ENCODE measurements at regions not wholly inside any gene's neighbourhood (a gene's known extent, or its start where the extent isn't known, plus 50 kb on each side); places are given as distances from the start of the nearest gene placed in this dataset.
"Not testable (repeated sequence)": the region's sequence is repeated elsewhere in the genome, so short reads cannot be mapped to it uniquely, and the experiment has no call there.

- H3K4me1 Mint-ChIP-seq: no peaks in the 10 kb centered on the region
- CTCF ChIA-PET: no interaction called here
- DNase-seq: no peak
- no peaks in the 10 kb centered on the region for H3K9me3 Mint-ChIP-seq
- no peaks in the 10 kb centered on the region for H3K27me3 Mint-ChIP-seq
- H3K36me3 Mint-ChIP-seq: no peaks in the 10 kb centered on the region
- no peak overlapping the region for H3K27ac Mint-ChIP-seq
- H3K4me3 Mint-ChIP-seq: no peak overlapping the region
Measured at GRCh38 chr15:95679847-95680582, 650.5 kb upstream of the NR2F2 start.

GRCh38 chr15:95680728-95681127 lies 649.8 kb upstream of the NR2F2 start:
- CTCF ChIA-PET: no interaction called here
- H3K4me3 Mint-ChIP-seq: no peak overlapping the region
- DNase-seq: no peak
- H3K36me3 Mint-ChIP-seq: no peaks in the 10 kb centered on the region
- H3K27me3 Mint-ChIP-seq: no peaks in the 10 kb centered on the region
- no peak overlapping the region for H3K27ac Mint-ChIP-seq
- H3K4me1 Mint-ChIP-seq: no peaks in the 10 kb centered on the region
- no peaks in the 10 kb centered on the region for H3K9me3 Mint-ChIP-seq

GRCh38 chr15:95681836-95682544 lies 648.5 kb upstream of the NR2F2 start:
- no peak for DNase-seq
- H3K27ac Mint-ChIP-seq: no peak overlapping the region
- CTCF ChIA-PET: no interaction called here
- no peak overlapping the region for H3K4me3 Mint-ChIP-seq
- no peaks in the 10 kb centered on the region for H3K4me1 Mint-ChIP-seq
- no peaks in the 10 kb centered on the region for H3K27me3 Mint-ChIP-seq
- no peaks in the 10 kb centered on the region for H3K9me3 Mint-ChIP-seq
- no peaks in the 10 kb centered on the region for H3K36me3 Mint-ChIP-seq

GRCh38 chr15:95684126-95684525 lies 646.4 kb upstream of the NR2F2 start:
- Mint-ChIP-seq H3K9me3 (no peaks in the 10 kb centered on the region), H3K27ac (no peak overlapping the region), H3K4me1 (no peaks in the 10 kb centered on the region), H3K36me3 (no peaks in the 10 kb centered on the region), H3K27me3 (no peaks in the 10 kb centered on the region), H3K4me3 (no peak overlapping the region)
- no peak for DNase-seq
- CTCF ChIA-PET: no interaction called here

- H3K27ac Mint-ChIP-seq: no peak overlapping the region
- H3K9me3 Mint-ChIP-seq: no peaks in the 10 kb centered on the region
- CTCF ChIA-PET: no interaction called here
- H3K4me1 Mint-ChIP-seq: no peaks in the 10 kb centered on the region
- H3K4me3 Mint-ChIP-seq: no peak overlapping the region
- no peaks in the 10 kb centered on the region for H3K27me3 Mint-ChIP-seq
- DNase-seq: no peak
- H3K36me3 Mint-ChIP-seq: no peaks in the 10 kb centered on the region
Measured at GRCh38 chr15:95684693-95685115, 645.8 kb upstream of the NR2F2 start.

DNA sequence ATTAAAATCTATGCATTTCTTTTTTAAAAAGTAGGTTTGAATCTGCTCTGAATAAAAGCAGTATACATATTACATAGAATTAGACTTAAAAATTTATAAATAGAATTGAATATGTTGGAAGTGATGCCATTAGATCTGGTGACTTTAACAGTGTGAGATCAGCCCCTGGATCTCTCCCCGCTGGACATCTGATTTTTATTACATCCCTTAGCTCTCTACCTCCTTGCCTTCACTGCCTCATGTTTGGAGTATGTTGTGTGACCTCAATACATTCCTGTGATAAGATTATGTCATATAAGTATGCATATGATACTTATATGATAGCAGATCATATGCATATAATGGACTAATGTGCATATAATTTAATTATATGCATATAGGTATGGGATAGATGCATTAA lies 643.4 kb upstream of the NR2F2 start:
- H3K27me3 Mint-ChIP-seq: no peaks in the 10 kb centered on the region
- no peaks in the 10 kb centered on the region for H3K4me1 Mint-ChIP-seq
- CTCF ChIA-PET: no interaction called here
- H3K9me3 Mint-ChIP-seq: no peaks in the 10 kb centered on the region
- H3K27ac Mint-ChIP-seq: no peak overlapping the region
- no peak for DNase-seq
- no peak overlapping the region for H3K4me3 Mint-ChIP-seq
- H3K36me3 Mint-ChIP-seq: no peaks in the 10 kb centered on the region

DNA sequence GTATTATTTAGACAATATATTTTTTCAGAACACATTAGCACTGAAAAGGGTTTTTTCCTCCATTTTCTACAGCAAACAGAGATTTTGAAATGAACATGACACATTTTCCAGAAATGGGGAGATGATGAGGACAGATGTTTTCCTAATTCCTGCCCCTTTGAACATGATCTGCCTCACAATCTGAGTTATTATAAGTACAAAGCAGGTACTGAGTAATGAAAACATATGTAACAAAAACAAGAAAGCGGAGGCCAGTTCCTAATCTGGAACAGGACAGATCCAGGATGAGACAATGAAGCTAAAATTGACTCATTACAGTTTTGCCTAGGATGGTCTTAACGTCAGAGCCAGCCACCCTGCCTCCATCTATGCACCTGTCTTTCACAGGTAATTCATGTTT lies 642.8 kb upstream of the NR2F2 start:
- no peaks in the 10 kb centered on the region for H3K27me3 Mint-ChIP-seq
- no peaks in the 10 kb centered on the region for H3K4me1 Mint-ChIP-seq
- no peak overlapping the region for H3K27ac Mint-ChIP-seq
- H3K36me3 Mint-ChIP-seq: no peaks in the 10 kb centered on the region
- CTCF ChIA-PET: no interaction called here
- H3K4me3 Mint-ChIP-seq: no peak overlapping the region
- no peaks in the 10 kb centered on the region for H3K9me3 Mint-ChIP-seq
- no peak for DNase-seq

DNA sequence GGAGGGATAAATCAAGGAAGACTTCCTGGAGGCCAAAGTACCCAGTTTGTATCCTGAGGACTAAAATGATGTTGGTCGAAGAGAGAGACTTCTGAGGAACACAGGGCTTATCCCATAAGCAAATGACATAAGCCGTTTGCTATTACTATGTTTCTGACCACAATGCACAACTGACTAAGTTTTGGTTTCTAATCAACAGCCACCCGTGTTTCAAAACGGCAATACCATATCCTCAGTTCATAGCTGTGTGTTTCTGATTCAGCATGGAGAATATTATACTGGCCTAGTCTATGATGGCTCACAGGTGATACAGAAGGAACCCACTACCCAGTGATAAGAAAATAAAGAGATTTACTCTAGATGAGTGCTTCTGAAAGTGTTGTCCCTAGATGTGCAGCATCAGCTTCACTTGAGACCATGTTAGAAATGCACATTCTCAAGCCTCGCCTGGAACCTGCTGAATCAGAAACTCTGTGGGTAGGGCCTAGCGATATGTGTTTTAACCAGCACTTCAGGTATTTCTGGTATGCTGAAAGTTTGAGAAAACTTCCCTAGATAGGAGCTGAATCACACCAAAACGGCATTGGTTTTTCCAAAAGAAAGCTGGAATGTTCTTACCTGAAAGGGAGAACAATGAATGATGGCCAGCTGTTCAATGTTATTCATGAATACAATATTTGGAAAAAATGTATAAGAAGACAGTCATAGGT lies 639.7 kb upstream of the NR2F2 start:
- Mint-ChIP-seq H3K27me3 (no peaks in the 10 kb centered on the region), H3K36me3 (no peaks in the 10 kb centered on the region), H3K4me3 (no peak overlapping the region), H3K9me3 (peaks cover 13% of the 10 kb centered on the region), H3K4me1 (no peaks in the 10 kb centered on the region), H3K27ac (no peak overlapping the region)
- CTCF ChIA-PET: no interaction called here
- no peak for DNase-seq

GRCh38 chr15:95693917-95694316 lies 636.6 kb upstream of the NR2F2 start:
- no peaks in the 10 kb centered on the region for H3K36me3 Mint-ChIP-seq
- no peak for DNase-seq
- no peak overlapping the region for H3K27ac Mint-ChIP-seq
- CTCF ChIA-PET: no interaction called here
- H3K9me3 Mint-ChIP-seq: peaks cover 13% of the 10 kb centered on the region
- no peaks in the 10 kb centered on the region for H3K4me1 Mint-ChIP-seq
- H3K27me3 Mint-ChIP-seq: no peaks in the 10 kb centered on the region
- no peak overlapping the region for H3K4me3 Mint-ChIP-seq

DNA sequence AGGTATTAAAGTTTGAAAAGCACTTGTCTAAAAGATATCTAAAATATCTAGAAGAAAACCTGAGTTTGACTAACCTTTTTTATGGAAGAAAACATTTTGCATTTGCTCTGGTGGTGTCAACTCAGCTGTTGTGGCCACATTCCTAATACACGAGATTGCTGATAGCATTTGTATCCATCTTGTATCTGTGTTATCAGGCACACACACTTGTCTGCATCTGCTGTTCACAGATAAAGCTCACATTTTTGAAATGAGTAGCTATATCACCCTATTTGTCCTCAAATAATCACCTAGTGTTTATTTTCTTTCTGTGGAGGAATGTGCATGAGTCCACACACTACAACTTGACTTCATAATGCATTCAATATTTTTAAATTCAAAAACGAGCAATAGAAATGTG lies 632.3 kb upstream of the NR2F2 start:
- no peak for DNase-seq
- peaks cover 32% of the 10 kb centered on the region for H3K9me3 Mint-ChIP-seq
- no peaks in the 10 kb centered on the region for H3K36me3 Mint-ChIP-seq
- no peaks in the 10 kb centered on the region for H3K27me3 Mint-ChIP-seq
- no peak overlapping the region for H3K27ac Mint-ChIP-seq
- no peak overlapping the region for H3K4me3 Mint-ChIP-seq
- H3K4me1 Mint-ChIP-seq: no peaks in the 10 kb centered on the region
- CTCF ChIA-PET: no interaction called here

- Mint-ChIP-seq H3K4me1 (no peaks in the 10 kb centered on the region), H3K27ac (no peak overlapping the region), H3K27me3 (no peaks in the 10 kb centered on the region), H3K36me3 (no peaks in the 10 kb centered on the region), H3K9me3 (peaks cover 26% of the 10 kb centered on the region), H3K4me3 (no peak overlapping the region)
- CTCF ChIA-PET: no interaction called here
- DNase-seq: no peak
Measured at GRCh38 chr15:95698951-95699350, 631.5 kb upstream of the NR2F2 start.

GRCh38 chr15:95699578-95699977 lies 630.9 kb upstream of the NR2F2 start:
- H3K9me3 Mint-ChIP-seq: peaks cover 21% of the 10 kb centered on the region
- H3K27me3 Mint-ChIP-seq: no peaks in the 10 kb centered on the region
- CTCF ChIA-PET: no interaction called here
- H3K36me3 Mint-ChIP-seq: no peaks in the 10 kb centered on the region
- no peak for DNase-seq
- H3K4me3 Mint-ChIP-seq: no peak overlapping the region
- H3K27ac Mint-ChIP-seq: no peak overlapping the region
- H3K4me1 Mint-ChIP-seq: no peaks in the 10 kb centered on the region

GRCh38 chr15:95700692-95701091 lies 629.8 kb upstream of the NR2F2 start:
- H3K27ac Mint-ChIP-seq, H3K4me1 Mint-ChIP-seq, CTCF ChIA-PET, DNase-seq, H3K27me3 Mint-ChIP-seq, H3K36me3 Mint-ChIP-seq, H3K4me3 Mint-ChIP-seq: not testable (repeated sequence)
- peaks cover 19% of the 10 kb centered on the region for H3K9me3 Mint-ChIP-seq

GRCh38 chr15:95701410-95701809 lies 629.1 kb upstream of the NR2F2 start:
- H3K36me3 Mint-ChIP-seq: no peaks in the 10 kb centered on the region
- H3K9me3 Mint-ChIP-seq: peaks cover 19% of the 10 kb centered on the region
- no peak overlapping the region for H3K27ac Mint-ChIP-seq
- CTCF ChIA-PET: no interaction called here
- no peak for DNase-seq
- H3K27me3 Mint-ChIP-seq: no peaks in the 10 kb centered on the region
- H3K4me1 Mint-ChIP-seq: no peaks in the 10 kb centered on the region
- H3K4me3 Mint-ChIP-seq: no peak overlapping the region
